ENCODE measurements at regions not wholly inside any gene's neighbourhood (a gene's known extent, or its start where the extent isn't known, plus 50 kb on each side); places are given as distances from the start of the nearest gene placed in this dataset.

DNA sequence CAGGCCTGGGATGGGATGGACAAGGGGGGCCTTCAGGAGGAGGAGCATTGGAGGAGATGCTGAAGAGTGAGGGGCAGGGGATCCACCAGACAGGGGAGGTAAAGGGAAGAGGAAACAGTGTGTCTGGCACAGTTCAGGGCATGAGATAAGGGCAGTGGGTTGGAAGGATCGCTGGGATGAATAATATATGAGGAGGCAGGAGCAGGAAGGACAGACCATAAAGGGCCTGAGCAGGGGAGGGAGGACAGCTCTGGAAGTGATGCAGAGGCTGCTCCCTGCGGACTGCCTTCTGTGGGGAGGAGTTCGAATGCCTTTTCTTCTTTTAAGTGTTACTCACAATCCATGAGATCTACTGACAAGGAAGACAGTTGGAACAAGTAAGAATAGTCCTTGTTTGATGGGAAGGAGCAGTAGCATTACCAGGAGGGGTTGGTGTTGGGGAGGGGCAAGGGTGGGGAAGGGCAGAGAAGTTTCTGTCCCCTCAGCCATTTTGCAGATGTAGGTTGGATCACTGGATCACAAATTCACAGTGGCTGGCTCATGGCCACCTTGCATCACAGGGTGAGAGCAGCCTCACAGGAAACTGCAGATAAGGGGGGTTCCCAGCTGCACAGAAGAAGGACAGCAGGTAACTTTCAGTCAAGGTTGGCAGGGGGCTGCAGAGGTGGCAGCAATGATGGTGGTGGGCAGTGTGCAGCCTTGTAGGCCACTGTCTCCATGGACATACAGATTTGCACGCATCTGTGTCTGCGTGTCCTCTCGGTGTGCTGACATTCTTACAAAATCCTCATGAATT, 91.9 kb upstream of the SNRPN start:
- no peaks in the 10 kb centered on the region for H3F3A ChIP-seq (ENCODE audit: insufficient read depth, low read length, poor library complexity, severe bottlenecking)
- no peaks in the 10 kb centered on the region for H3K9me2 ChIP-seq (ENCODE audit: insufficient read depth, low read length)
- no peak overlapping the region for H3K9ac ChIP-seq (ENCODE audit: low read length)
- no peak overlapping the region for H3K4me3 ChIP-seq (ENCODE audit: low read length)
- no peaks in the 10 kb centered on the region for H3K9me3 ChIP-seq (ENCODE audit: low read length)
- peaks cover 48% of the 10 kb centered on the region for H3K79me2 ChIP-seq (replicated peaks; ENCODE audit: insufficient read depth, low read length)
- H3K27ac ChIP-seq (ENCODE audit: low read length) = no peak overlapping the region
- no peaks in the 10 kb centered on the region for H3K27me3 ChIP-seq (ENCODE audit: insufficient read depth, low read depth, low read length)
- H2AFZ ChIP-seq (ENCODE audit: low read depth, low read length) = no peak overlapping the region
- TF ChIP-seq RAD21 (conservative IDR thresholded peaks at IDR 0.05) = no peak
- TF ChIP-seq POLR2AphosphoS5 (IDR thresholded peaks at IDR 0.05) = no peak
- TF ChIP-seq MXI1 (conservative IDR thresholded peaks at IDR 0.05; ENCODE audit: poor library complexity, severe bottlenecking) = no peak
- no peak for TF ChIP-seq EP300 (conservative IDR thresholded peaks at IDR 0.05; ENCODE audit: poor library complexity, severe bottlenecking)
- TF ChIP-seq EZH2 (IDR thresholded peaks at IDR 0.05; ENCODE audit: borderline replicate concordance, insufficient read depth, low read length, poor library complexity, severe bottlenecking) = no peak
- TF ChIP-seq TAF1 (IDR thresholded peaks at IDR 0.05; ENCODE audit: low read depth) = no peak
- TF ChIP-seq, protein P1, sequence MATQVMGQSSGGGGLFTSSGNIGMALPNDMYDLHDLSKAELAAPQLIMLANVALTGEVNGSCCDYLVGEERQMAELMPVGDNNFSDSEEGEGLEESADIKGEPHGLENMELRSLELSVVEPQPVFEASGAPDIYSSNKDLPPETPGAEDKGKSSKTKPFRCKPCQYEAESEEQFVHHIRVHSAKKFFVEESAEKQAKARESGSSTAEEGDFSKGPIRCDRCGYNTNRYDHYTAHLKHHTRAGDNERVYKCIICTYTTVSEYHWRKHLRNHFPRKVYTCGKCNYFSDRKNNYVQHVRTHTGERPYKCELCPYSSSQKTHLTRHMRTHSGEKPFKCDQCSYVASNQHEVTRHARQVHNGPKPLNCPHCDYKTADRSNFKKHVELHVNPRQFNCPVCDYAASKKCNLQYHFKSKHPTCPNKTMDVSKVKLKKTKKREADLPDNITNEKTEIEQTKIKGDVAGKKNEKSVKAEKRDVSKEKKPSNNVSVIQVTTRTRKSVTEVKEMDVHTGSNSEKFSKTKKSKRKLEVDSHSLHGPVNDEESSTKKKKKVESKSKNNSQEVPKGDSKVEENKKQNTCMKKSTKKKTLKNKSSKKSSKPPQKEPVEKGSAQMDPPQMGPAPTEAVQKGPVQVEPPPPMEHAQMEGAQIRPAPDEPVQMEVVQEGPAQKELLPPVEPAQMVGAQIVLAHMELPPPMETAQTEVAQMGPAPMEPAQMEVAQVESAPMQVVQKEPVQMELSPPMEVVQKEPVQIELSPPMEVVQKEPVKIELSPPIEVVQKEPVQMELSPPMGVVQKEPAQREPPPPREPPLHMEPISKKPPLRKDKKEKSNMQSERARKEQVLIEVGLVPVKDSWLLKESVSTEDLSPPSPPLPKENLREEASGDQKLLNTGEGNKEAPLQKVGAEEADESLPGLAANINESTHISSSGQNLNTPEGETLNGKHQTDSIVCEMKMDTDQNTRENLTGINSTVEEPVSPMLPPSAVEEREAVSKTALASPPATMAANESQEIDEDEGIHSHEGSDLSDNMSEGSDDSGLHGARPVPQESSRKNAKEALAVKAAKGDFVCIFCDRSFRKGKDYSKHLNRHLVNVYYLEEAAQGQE (IDR thresholded peaks at IDR 0.05; ENCODE audit: borderline replicate concordance) = no peak
- TF ChIP-seq SMC3 (conservative IDR thresholded peaks at IDR 0.05; ENCODE audit: poor library complexity) = no peak
- TF ChIP-seq, protein P2, sequence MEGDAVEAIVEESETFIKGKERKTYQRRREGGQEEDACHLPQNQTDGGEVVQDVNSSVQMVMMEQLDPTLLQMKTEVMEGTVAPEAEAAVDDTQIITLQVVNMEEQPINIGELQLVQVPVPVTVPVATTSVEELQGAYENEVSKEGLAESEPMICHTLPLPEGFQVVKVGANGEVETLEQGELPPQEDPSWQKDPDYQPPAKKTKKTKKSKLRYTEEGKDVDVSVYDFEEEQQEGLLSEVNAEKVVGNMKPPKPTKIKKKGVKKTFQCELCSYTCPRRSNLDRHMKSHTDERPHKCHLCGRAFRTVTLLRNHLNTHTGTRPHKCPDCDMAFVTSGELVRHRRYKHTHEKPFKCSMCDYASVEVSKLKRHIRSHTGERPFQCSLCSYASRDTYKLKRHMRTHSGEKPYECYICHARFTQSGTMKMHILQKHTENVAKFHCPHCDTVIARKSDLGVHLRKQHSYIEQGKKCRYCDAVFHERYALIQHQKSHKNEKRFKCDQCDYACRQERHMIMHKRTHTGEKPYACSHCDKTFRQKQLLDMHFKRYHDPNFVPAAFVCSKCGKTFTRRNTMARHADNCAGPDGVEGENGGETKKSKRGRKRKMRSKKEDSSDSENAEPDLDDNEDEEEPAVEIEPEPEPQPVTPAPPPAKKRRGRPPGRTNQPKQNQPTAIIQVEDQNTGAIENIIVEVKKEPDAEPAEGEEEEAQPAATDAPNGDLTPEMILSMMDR (IDR thresholded peaks at IDR 0.05; ENCODE audit: poor library complexity, severe bottlenecking) = no peak
- H4K20me1 ChIP-seq (ENCODE audit: insufficient read depth) = no peaks in the 10 kb centered on the region
- no peaks in the 10 kb centered on the region for H3K36me3 ChIP-seq (ENCODE audit: insufficient read depth, low read length)
- no peak overlapping the region for H3K4me2 ChIP-seq (ENCODE audit: low read length)

DNA sequence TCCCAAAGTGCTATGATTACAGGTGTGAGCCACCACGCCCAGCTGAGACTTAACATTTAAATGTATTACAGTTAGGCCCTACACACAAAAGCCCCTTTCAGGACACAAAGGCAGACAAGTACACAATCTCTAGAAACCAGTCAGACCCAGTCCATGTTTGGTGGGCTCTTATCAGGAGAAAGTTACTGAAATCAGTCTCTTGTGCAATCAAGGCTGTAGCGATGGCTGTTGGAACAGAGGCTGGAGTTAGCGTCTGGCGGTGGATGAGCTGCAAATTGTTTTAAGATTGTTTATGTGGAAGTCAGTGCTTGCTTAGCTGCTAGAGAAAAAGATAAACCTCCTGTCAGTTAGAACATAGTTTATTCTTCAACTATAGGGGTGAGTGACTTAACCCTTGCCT, 89.5 kb upstream of the SNRPN start:
- Histone ChIP-seq H3K9ac (ENCODE audit: low read length) (no peak overlapping the region), H3K79me2 (replicated peaks; ENCODE audit: insufficient read depth, low read length) (peaks cover 35% of the 10 kb centered on the region), H4K20me1 (ENCODE audit: insufficient read depth) (no peaks in the 10 kb centered on the region), H2AFZ (ENCODE audit: low read depth, low read length) (no peak overlapping the region), H3K27ac (ENCODE audit: low read length) (no peak overlapping the region), H3F3A (ENCODE audit: insufficient read depth, low read length, poor library complexity, severe bottlenecking) (no peaks in the 10 kb centered on the region), H3K27me3 (ENCODE audit: insufficient read depth, low read depth, low read length) (no peaks in the 10 kb centered on the region), H3K9me2 (ENCODE audit: insufficient read depth, low read length) (no peaks in the 10 kb centered on the region), H3K4me3 (ENCODE audit: low read length) (no peak overlapping the region), H3K9me3 (ENCODE audit: low read length) (no peaks in the 10 kb centered on the region), H3K4me2 (ENCODE audit: low read length) (no peak overlapping the region), H3K36me3 (ENCODE audit: insufficient read depth, low read length) (no peaks in the 10 kb centered on the region)
- TF ChIP-seq TAF1 (IDR thresholded peaks at IDR 0.05; ENCODE audit: low read depth) (no peak), MXI1 (conservative IDR thresholded peaks at IDR 0.05; ENCODE audit: poor library complexity, severe bottlenecking) (no peak), EP300 (conservative IDR thresholded peaks at IDR 0.05; ENCODE audit: poor library complexity, severe bottlenecking) (no peak), SMC3 (conservative IDR thresholded peaks at IDR 0.05; ENCODE audit: poor library complexity) (no peak), EZH2 (IDR thresholded peaks at IDR 0.05; ENCODE audit: borderline replicate concordance, insufficient read depth, low read length, poor library complexity, severe bottlenecking) (no peak), RAD21 (conservative IDR thresholded peaks at IDR 0.05) (no peak), POLR2AphosphoS5 (IDR thresholded peaks at IDR 0.05) (no peak)
- TF ChIP-seq, protein P1 (IDR thresholded peaks at IDR 0.05; ENCODE audit: borderline replicate concordance) = no peak
- TF ChIP-seq, protein P2 (IDR thresholded peaks at IDR 0.05; ENCODE audit: poor library complexity, severe bottlenecking) = no peak

Data from neural cell (in vitro differentiated cells).